ENCODE measurements at regions not wholly inside any gene's neighbourhood (a gene's known extent, or its start where the extent isn't known, plus 50 kb on each side); places are given as distances from the start of the nearest gene placed in this dataset.

DNA sequence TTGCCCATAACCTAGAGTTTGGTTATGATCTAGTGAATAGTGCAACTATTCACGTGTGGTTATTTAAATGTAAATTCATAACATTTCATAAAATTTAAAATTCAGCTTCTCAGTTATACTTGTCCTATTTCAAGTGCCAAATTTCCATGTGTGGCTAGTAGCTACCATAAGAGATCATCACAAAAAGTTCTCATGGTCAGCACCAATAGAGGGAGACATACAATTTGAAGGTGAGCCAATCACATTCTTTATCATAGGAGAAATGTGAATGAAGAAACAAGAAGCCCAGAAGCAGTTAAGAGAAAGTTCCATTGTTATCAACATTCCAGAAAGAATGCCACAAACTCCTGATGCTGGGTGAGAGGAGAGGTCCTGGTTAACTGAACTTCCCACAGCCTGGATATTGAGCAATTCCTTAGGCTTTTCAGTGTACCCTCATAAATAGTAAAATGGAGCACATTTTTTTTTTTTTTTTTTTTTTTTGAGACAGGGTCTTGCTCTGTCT, 892.9 kb upstream of the USP15 start:
- TF ChIP-seq POLR2A (IDR thresholded peaks at IDR 0.05): no peak
- TF ChIP-seq, protein P1, sequence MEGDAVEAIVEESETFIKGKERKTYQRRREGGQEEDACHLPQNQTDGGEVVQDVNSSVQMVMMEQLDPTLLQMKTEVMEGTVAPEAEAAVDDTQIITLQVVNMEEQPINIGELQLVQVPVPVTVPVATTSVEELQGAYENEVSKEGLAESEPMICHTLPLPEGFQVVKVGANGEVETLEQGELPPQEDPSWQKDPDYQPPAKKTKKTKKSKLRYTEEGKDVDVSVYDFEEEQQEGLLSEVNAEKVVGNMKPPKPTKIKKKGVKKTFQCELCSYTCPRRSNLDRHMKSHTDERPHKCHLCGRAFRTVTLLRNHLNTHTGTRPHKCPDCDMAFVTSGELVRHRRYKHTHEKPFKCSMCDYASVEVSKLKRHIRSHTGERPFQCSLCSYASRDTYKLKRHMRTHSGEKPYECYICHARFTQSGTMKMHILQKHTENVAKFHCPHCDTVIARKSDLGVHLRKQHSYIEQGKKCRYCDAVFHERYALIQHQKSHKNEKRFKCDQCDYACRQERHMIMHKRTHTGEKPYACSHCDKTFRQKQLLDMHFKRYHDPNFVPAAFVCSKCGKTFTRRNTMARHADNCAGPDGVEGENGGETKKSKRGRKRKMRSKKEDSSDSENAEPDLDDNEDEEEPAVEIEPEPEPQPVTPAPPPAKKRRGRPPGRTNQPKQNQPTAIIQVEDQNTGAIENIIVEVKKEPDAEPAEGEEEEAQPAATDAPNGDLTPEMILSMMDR (IDR thresholded peaks at IDR 0.05): no peak
- no peak for DNase-seq
- Histone ChIP-seq H3K9me3 (no peaks in the 10 kb centered on the region), H3K27me3 (no peaks in the 10 kb centered on the region), H3K36me3 (replicated peaks in 1 of 2; ENCODE audit: insufficient read depth in 1 of 2, low read depth in 2 of 2) (no peaks in the 10 kb centered on the region), H3K4me3 (no peak overlapping the region), H3K27ac (no peak overlapping the region), H3K4me1 (no peaks in the 10 kb centered on the region)
- intact Hi-C loops (cut with DNase I): no loop called here
- WGBS, 2 donors: 35 to 47% methylated on average over 1 of the region's 1 CpG
- no peak for ATAC-seq

DNA sequence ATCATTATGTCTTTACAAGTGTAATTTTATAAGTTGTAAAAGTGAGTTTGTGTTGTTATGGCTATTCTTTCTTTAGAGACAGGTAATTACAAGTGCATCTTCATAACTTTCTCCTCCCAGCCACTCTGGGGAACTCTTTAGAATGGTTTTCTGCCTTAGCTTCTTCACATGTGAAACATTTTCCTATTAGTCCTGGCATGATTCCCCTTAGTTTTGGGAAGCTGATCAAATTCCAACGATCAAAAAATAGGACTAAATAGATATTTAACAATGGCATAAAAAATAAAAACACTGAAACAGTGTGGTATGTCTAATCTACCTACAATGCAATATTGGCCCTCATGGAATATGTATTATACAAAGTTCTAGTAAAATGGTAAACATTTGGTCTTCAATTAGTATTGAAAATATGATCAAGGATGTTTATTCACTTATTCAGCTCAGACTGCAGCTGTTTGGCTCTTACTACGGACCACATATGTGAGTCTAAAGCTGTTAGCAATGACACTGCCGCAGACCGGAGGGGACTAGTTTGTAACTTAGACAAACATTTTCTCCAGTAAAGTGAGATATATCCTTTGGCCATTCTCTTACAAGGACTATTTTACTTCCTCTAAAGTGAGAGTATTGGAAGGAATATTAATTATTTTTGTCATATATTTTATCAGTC, 890.8 kb upstream of the USP15 start:
- ATAC-seq (no peak), DNase-seq (no peak)
- intact Hi-C loops (cut with DNase I): no loop called here
- Histone ChIP-seq H3K27ac (no peak overlapping the region), H3K4me3 (no peak overlapping the region), H3K36me3 (replicated peaks in 1 of 2; ENCODE audit: insufficient read depth in 1 of 2, low read depth in 2 of 2) (no peaks in the 10 kb centered on the region), H3K4me1 (no peaks in the 10 kb centered on the region), H3K9me3 (no peaks in the 10 kb centered on the region), H3K27me3 (no peaks in the 10 kb centered on the region)
- no peak for TF ChIP-seq POLR2A (IDR thresholded peaks at IDR 0.05)
- TF ChIP-seq, protein P1 (IDR thresholded peaks at IDR 0.05): no peak
- WGBS, 2 donors: 71 to 73% methylated on average over 4 of the region's 4 CpGs

DNA sequence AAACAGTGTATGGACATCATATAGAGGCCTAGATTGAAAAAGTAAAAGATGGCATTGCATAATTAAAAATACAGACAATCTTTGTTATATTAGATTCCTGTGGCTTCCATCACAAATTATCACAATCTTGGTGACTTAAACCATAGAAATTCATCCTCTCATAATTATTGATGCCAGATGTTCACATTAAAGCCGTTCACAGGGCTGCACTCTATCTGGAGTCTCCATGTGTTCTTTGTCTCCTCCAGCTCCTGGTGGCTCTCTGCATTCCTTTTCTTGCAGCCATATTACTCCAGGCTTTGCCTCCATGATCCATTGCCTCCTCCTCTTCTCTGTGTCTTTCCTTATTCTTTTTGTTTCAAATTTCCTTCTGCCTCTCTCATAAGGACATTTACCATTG, 875.7 kb upstream of the USP15 start:
- TF ChIP-seq POLR2A (IDR thresholded peaks at IDR 0.05): no peak
- TF ChIP-seq, protein P1 (IDR thresholded peaks at IDR 0.05): no peak
- 48% methylated on average over 1 of the region's 1 CpG for WGBS, 2 donors
- Histone ChIP-seq H3K4me3 (no peak overlapping the region), H3K27me3 (no peaks in the 10 kb centered on the region), H3K9me3 (no peaks in the 10 kb centered on the region), H3K27ac (no peak overlapping the region), H3K4me1 (no peaks in the 10 kb centered on the region), H3K36me3 (replicated peaks in 1 of 2; ENCODE audit: insufficient read depth in 1 of 2, low read depth in 2 of 2) (no peaks in the 10 kb centered on the region)
- no peak for DNase-seq
- intact Hi-C loops (cut with DNase I): no loop called here
- no peak for ATAC-seq

DNA sequence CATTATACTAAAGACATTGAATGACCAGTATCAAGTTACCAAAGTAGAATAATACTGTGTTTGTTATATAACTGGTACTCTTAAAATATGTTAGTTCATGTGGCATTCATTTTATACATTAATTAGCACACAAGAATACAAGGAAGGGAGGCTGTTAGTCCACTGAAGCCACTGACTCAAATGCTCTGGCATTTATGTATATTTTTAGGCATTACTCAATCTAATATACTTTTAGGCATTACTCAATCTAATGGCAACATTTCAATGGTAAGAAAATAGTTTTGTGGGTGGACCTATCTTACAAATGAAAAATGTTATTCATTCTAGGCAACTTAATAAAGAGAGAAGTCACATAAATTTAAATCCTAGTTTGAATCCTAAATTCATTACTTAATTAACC, 874.4 kb upstream of the USP15 start:
- H3K27ac ChIP-seq: no peak overlapping the region
- intact Hi-C loops (cut with DNase I): no loop called here
- no peaks in the 10 kb centered on the region for H3K4me1 ChIP-seq
- no peaks in the 10 kb centered on the region for H3K36me3 ChIP-seq (replicated peaks in 1 of 2; ENCODE audit: insufficient read depth in 1 of 2, low read depth in 2 of 2)
- H3K9me3 ChIP-seq: no peaks in the 10 kb centered on the region
- H3K27me3 ChIP-seq: no peaks in the 10 kb centered on the region
- DNase-seq (no peak), ATAC-seq (no peak)
- TF ChIP-seq POLR2A (IDR thresholded peaks at IDR 0.05): no peak
- TF ChIP-seq, protein P1 (IDR thresholded peaks at IDR 0.05): no peak
- no peak overlapping the region for H3K4me3 ChIP-seq

DNA sequence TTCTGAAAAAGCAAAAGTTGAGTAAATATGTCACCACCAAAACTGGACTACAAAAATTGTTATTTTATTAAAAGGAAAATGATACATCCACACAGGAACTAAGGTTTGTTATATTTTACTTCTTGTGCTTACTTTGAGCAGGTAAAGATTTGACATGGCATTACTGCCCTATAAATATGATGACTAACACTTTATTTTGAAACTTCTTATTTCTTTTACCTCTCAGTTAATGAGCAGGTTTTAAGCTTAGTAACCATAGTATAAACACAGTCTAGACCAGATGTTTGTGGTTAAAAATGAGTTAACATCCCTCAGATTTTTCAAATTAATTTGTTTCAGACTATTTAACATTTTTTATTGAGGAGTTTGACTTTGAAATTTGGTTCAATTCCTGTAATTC, 862.5 kb upstream of the USP15 start:
- no peak for TF ChIP-seq POLR2A (IDR thresholded peaks at IDR 0.05)
- TF ChIP-seq, protein P1 (IDR thresholded peaks at IDR 0.05): no peak
- H3K27me3 ChIP-seq: no peaks in the 10 kb centered on the region
- ATAC-seq (no peak), DNase-seq (no peak)
- H3K36me3 ChIP-seq (replicated peaks in 1 of 2; ENCODE audit: insufficient read depth in 1 of 2, low read depth in 2 of 2): no peaks in the 10 kb centered on the region
- no peak overlapping the region for H3K27ac ChIP-seq
- intact Hi-C loops (cut with DNase I): no loop called here
- no peaks in the 10 kb centered on the region for H3K4me1 ChIP-seq
- no peak overlapping the region for H3K4me3 ChIP-seq
- no peaks in the 10 kb centered on the region for H3K9me3 ChIP-seq
